HG03175 (cell line): ENCODE measurements at regions not wholly inside any gene's neighbourhood (a gene's known extent, or its start where the extent isn't known, plus 50 kb on each side); places are given as distances from the start of the nearest gene placed in this dataset.

Experiments used
- ATAC-seq: cut with Tn5 transposase; IDR thresholded peaks from one replicate; pipeline ENCODE4 v1.9.1; 2021; ENCODE audit warnings: mild to moderate bottlenecking, moderate library complexity; ENCODE audit not compliant: unreplicated experiment

DNA sequence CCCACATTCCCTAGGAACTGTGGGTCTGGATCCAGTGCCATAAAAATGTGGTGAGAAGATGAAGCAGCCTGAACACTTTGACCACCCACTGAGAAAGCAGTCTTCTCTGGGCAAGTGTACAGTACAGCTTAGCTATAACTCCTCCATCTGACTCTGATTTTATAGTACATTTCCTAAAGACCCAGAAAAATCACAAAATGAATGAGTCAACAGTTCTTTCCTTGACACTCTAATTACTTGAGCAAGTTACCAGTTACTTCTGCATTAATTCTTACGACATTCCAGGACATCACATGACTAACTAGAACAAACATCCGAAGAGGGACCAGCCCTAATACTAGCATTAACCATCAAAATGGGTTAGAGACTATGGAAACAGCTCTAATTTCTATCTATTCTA is 148.1 kb upstream of the PEX5L start:
- ATAC-seq, result no peak

DNA sequence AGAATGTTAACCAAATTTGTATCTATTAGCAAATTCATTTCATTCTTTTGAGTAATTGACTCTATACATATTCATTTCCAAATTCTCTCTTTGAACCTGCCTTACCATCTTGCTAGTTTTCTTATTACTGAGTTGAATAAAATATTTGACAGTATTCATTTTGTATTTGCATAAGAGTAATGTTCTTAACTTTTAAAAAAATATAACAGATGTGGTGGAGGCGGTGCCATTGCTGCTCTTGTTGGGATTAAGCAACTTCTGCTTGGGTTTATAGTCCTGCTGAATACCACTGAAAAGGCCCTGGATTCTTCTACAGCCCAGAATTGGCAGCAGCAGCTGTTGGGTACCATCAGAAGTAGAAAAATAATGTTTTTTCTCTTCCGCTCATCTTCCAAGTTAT is 148.9 kb upstream of the PEX5L start:
- no peak for ATAC-seq

DNA sequence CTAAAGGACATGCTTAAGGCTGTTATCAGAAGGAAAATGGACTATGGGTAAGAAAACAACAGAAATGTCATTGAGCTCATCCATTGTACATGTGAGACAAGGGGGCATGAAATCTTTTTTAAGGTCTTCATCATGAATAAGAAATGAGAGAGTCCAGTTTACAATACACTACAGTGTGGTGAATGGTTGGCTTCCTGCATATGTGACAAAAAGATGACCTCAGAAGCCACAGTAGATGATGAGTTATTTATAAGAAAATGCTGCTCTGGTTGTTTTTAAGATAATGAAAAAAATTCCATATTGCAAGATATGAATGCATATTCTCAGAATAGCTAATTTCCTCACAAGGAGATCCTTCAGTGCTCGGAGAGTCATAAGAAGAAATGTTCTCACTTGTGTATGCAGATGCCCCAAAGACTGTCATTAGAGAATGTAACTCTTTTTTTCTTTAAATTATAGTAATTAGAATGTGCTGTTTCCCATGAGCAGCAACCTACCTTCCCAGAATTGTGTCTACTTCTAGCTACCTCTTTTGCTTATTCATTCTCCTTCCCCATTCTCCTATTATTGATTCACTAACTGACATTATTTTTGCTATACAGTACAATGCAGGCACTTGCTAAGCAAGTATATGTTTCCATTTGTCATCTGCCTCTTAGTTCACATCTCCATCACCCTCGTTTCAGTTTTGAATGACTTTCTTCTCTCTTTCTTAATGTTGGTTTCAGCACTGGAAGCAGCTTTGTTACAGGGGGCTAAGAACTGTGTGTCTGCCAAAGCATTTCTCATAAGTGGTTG is 152.0 kb upstream of the PEX5L start:
- ATAC-seq, result peak; percentile 86

DNA sequence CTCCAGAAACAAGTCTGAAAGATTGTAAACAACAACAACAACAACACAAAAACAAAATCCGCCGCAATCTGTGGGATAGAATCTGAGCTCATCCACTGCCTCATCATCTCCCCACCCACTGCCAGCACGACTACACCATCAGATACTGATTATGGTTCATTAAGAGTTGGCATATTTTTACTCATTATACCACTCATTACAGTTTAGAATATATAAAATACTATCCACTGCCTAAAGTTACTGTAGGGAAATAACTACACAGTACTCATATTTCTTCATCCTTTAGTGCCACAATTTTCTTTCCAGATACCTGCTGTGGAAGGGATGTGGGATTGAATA is 152.5 kb upstream of the PEX5L start:
- ATAC-seq, result no peak

- ATAC-seq, result no peak
Observed at GRCh38 chr3:180196658-180197057, 159.9 kb upstream of the PEX5L start.

GRCh38 chr3:180199417-180199995 is 162.8 kb upstream of the PEX5L start:
- ATAC-seq, result no peak

GRCh38 chr3:180215866-180216265 is 179.1 kb upstream of the PEX5L start:
- no peak for ATAC-seq

DNA sequence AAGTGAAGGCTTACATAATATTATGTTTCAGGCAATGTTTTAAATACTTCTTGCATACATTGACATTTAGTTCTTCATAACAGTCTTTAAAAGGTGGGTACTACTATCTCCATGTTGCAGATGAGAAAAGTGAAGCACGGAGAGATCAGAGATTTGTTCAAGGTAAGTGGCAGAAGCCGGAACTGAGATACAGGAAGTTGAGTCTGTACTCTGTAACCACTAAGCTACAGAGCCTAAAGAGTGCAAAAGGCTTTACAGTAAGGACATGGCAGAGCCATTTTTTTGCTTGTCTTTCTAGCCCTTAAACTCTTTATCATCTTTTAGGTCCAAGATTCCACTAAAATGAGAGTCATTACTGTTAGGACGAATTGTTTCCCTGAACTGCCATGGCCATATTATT is 186.5 kb upstream of the PEX5L start:
- ATAC-seq, result no peak

DNA sequence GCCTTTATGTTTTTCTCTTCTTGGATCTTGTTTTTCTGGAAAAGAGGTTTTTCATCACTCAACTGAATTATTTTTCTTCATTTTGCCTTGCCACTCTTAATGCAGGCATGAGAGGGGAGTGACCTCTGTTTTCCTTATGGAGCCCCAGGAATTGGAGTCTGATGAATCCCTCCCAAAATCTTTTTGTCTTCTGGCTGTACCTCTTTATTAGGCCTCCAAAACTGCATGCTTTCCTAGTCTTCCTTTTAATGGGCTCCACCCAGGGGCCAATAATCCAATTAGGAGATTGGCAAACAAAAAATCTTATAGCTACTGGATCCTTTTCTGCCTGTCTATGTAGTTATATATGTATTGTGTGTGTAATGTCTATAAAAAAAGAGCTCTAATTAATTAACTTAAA is 192.4 kb upstream of the PEX5L start:
- ATAC-seq, result no peak

- no peak for ATAC-seq
Observed at GRCh38 chr3:180239939-180240338, 203.2 kb upstream of the PEX5L start.

DNA sequence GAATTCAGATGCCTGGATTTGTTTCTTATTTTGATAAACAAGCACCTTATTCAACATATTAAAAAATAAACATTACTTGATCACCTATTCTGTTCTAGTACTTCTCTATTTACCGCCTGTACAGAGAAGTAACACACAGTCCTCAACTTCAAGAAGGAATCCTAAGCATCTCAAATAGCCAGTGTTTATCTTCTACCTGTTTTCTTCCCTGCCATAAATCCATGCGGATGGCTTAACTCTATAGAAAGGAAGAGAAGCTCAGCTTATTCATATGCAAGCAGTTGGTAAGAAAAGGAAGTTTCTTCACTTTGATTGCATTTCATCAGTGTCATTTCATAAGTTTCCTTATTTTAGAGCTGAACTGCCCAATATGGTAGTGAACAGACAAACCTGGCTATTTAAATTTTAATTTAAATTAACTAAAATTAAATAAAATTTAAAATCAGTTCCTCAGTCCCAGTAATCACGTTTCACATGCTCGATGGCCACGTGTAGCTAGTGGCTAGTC is 210.0 kb upstream of the PEX5L start:
- ATAC-seq, result no peak

DNA sequence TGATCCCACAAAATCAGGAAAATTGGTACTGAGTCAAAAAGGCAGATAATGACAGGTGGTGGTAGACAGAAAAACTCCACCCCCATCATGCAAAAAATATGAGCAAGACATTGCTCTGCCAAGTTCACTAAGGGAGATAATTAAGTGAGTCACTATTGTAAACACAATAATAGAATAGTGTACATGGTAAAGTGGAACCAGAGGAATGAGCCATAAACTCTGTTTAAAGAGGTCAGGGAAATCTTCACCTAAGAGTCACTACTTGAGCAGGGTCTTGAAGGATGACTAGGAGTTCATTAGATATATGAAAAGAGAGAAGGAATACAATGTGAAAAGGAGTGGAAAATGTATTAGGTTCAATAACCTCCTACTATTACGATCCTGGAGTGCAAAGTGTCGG is 213.4 kb upstream of the PEX5L start:
- no peak for ATAC-seq

DNA sequence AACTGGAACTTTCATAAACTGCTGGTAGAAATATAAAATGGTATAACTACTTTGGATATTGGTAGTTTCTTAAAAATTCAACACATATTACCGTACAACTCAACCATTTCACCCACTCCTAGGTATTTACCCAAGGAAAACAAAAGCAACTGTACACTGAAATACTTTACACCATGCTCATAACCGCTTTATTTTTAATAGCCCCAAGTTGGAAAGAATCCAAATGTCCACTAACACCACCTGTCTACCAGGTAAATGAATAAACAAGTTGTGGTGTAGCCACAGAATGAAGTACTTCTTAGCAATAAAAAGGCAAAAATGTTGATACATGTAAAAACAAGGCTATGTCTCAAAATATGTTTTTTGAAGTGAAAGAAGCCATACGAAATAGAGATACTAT is 215.9 kb upstream of the PEX5L start:
- ATAC-seq, result no peak

- no peak for ATAC-seq
Observed at GRCh38 chr3:180253283-180253682, 216.5 kb upstream of the PEX5L start.

- no peak for ATAC-seq
Observed at GRCh38 chr3:180264479-180264878, 227.7 kb upstream of the PEX5L start.

DNA sequence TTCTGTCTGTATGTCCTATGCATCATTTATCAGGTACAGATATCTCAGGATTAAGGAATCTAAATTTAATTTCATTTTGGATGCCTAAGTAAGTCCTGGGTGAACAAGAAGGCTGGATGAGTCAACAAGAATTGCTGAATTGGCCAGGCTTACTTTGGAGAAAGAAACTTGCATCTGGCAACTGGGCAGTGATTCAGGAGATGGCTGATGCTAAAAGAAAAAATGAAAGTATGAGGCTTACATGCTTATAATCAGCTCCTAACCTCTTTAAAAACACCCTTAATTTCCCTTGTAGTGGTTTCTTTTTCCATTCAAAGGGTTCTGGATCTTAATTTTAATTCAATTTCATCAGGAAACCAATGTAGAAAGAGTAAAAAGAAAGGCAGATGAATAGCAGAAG is 228.8 kb upstream of the PEX5L start:
- ATAC-seq, result no peak

DNA sequence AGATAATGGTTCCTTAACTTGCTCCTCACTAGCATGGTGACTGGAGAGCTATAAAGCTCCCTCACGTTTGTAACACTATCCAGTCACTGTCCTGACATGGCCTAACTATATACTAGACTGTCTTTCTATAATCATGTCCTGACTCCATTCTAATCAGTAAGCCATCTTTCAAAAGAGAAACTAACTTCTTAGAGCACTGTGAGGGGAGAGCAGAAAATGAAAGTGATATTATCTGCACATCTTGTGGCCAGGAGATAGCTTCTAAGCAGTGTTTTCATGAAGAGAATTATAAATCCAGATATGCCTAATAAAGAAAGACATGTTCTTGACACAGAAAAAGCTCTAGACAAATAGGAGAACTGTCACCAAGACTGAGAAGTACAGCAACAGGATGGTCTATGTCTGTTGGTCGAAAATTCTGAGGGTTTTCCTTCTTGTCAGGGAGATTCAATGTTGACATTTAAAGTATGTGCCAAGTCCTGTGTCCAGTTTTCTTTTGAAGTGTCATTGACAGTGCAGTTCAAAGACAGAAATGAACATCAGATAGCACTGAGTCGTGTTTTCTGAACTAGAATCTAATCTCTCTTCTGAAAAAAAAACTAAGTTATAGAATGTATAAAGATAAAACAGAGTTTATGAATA is 230.6 kb upstream of the PEX5L start:
- peak; percentile 97 for ATAC-seq

DNA sequence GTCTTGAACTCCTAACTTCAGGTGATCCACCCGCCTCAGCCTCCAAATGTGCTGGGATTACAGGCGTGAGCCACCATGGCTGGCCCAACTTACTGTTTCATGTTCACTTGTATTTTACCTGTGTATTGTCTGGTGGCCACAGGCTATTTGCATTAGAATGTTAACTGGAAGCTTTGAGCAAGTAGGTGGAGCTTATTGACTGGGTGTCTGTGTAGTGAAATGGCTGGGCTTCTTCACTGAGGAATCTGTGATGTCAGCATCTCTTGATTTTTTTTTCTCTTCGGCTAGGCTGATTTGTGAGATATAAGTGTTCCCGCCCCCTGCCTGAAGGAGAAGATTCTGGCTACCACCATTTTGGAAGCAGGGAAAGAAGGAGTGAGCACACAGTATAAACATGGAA is 237.8 kb upstream of the PEX5L start:
- no peak for ATAC-seq

DNA sequence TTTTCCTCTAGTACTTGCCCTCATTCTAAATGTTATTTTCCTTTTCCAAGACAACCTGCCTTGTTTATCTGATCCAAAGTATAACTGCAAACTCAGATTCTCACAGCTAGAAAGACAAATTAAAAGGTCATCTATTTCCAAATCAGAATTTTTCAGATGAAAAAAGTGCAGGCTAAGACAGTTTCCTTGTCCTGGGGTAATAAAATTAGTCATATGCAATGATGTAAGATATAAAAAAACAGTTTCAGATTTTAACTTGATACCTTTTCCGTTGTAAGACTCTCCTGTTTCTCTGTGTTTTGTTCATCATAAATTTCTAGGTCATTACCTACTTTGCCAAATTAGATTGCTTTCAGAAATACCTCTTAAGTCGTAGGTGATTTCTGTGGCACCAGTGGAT is 238.4 kb upstream of the PEX5L start:
- ATAC-seq, result no peak

DNA sequence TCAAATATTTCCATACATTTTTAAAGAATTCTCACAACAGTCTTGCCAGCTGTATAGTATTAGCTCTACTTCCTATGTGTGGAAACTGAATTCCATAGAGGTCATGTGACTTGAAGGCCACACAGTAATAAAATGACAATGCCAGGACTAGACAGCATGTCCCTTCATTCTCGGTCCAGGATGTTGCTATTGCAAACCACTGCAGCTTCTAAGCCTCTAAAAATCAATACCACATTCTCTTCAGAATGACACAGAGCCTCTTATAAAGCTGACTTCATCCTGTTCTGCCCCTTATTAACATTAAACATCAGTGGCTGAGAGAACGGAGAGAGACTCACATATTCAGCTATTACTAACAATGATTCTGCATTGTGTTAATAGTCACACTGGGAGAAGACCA is 240.3 kb upstream of the PEX5L start:
- ATAC-seq, result no peak

GRCh38 chr3:180278583-180279188 is 241.9 kb upstream of the PEX5L start:
- ATAC-seq, result peak; percentile 94

DNA sequence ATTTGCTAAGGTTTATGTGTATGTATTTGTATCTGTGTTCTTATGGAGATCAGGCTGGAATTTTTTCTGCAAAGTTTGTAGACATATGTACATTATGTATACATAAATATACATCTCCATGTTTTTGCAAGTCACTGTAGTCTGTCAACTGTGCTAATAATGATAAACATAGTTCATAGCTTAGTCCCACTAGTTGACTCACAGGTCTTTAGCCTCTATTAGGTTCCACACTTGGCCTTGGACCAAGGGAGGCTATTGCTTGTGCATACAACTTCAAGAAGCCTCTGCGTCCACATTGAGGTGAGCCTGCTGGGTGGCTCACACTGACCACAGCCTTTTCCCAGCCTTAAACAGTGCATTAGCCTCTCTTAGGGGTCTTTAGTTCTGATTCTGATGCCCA is 243.8 kb upstream of the PEX5L start:
- no peak for ATAC-seq
